IMR-90 (cell line): ENCODE measurements at regions not wholly inside any gene's neighbourhood (a gene's known extent, or its start where the extent isn't known, plus 50 kb on each side); places are given as distances from the start of the nearest gene placed in this dataset.

Source experiments
- ATAC-seq: fragments of 200-7000 bp; cut with Tn5 transposase; 2 replicates; pipeline ENCODE4 v1.9.1; 2020; ENCODE audit warnings: low read depth, mild to moderate bottlenecking, moderate library complexity
- BruUV-seq: library from RNA; stranded (reverse); fragments of 400-500 nt; replicated peaks from 2 replicates; lab custom pipeline; 2021; lab: Mats Ljungman, UMichigan
- CTCF ChIA-PET: fragments of 300-600 bp; formaldehyde crosslinking; extraction: SDS; loops from one replicate; lab custom pipeline; 2021; ENCODE audit warnings: antibody characterized with exemption; lab: Yijun Ruan, JAX
- POLR2A ChIA-PET: fragments of 300-600 bp; sonication (Branson Sonifier 250); formaldehyde crosslinking; loops from one replicate; lab custom pipeline; 2022; ENCODE audit warnings: antibody characterized with exemption; ENCODE audit not compliant: unreplicated experiment; lab: Charles Lee
- DNase-seq: peaks from one replicate; pipeline ENCODE4 v3.0.0; 2013
- H2AFZ ChIP-seq: replicated peaks from 2 replicates; pipeline ENCODE3; 2013; ENCODE audit warnings: low read length, mild to moderate bottlenecking; ENCODE audit not compliant: poor library complexity
- H2AK5ac ChIP-seq: 2 replicates; pipeline ENCODE4 v1.6.1; 2013; ENCODE audit warnings: low read depth, low read length, inconsistent platforms
- H2AK9ac ChIP-seq: replicated peaks from 2 replicates; pipeline ENCODE3; 2013; ENCODE audit warnings: mild to moderate bottlenecking, low read depth, low read length, moderate library complexity; ENCODE audit not compliant: poor library complexity
- H2BK120ac ChIP-seq: 2 replicates; pipeline ENCODE4 v1.6.1; 2013; ENCODE audit warnings: low read depth, low read length, inconsistent platforms
- H2BK15ac ChIP-seq: 3 replicates; pipeline ENCODE4 v1.6.1; 2013; ENCODE audit warnings: low read depth, low read length, inconsistent platforms
- H2BK20ac ChIP-seq: 2 replicates; pipeline ENCODE4 v1.6.1; 2013; ENCODE audit warnings: low read depth, mild to moderate bottlenecking, inconsistent platforms, low read length, moderate library complexity
- H2BK5ac ChIP-seq: 2 replicates; pipeline ENCODE4 v1.6.1; 2013; ENCODE audit warnings: mild to moderate bottlenecking, low read depth, low read length, inconsistent platforms; ENCODE audit not compliant: poor library complexity, severe bottlenecking
- H3K14ac ChIP-seq: replicated peaks from 2 replicates; pipeline ENCODE4 v1.6.1; 2013; ENCODE audit warnings: low read depth, low read length, inconsistent platforms
- H3K18ac ChIP-seq: 2 replicates; pipeline ENCODE4 v1.6.1; 2013; ENCODE audit warnings: low read depth, low read length, control low read depth
- H3K23ac ChIP-seq: 2 replicates; pipeline ENCODE4 v1.6.1; 2013; ENCODE audit warnings: low read depth, low read length, inconsistent platforms
- H3K27ac ChIP-seq: 2 replicates; pipeline ENCODE4 v1.5.1; 2013; ENCODE audit warnings: mild to moderate bottlenecking, control low read depth, low read length; ENCODE audit not compliant: insufficient read depth
- H3K27me3 ChIP-seq: 2 replicates; pipeline ENCODE4 v1.6.1; 2013; ENCODE audit warnings: low read length; ENCODE audit not compliant: control insufficient read depth, insufficient read depth
- H3K36me3 ChIP-seq: 2 replicates; pipeline ENCODE4 v1.6.1; 2013; ENCODE audit warnings: low read length, mixed read lengths; ENCODE audit not compliant: control insufficient read depth, insufficient read depth
- H3K4ac ChIP-seq: 2 replicates; pipeline ENCODE4 v1.6.1; 2013; ENCODE audit warnings: low read depth, low read length, inconsistent platforms
- H3K4me1 ChIP-seq: 2 replicates; pipeline ENCODE4 v1.6.1; 2013; ENCODE audit warnings: low read length, mixed read lengths; ENCODE audit not compliant: control insufficient read depth, insufficient read depth
- H3K4me2 ChIP-seq: 2 replicates; pipeline ENCODE4 v1.6.1; 2013; ENCODE audit warnings: low read depth, mild to moderate bottlenecking, control low read depth, low read length, moderate library complexity
- H3K4me3 ChIP-seq: 2 replicates; pipeline ENCODE4 v1.5.1; 2013; ENCODE audit warnings: low read depth, mild to moderate bottlenecking, control low read depth, low read length, moderate library complexity; ENCODE audit not compliant: insufficient read depth
- H3K56ac ChIP-seq: 2 replicates; pipeline ENCODE4 v1.6.1; 2013; ENCODE audit warnings: low read length, inconsistent platforms; ENCODE audit not compliant: insufficient read depth; ENCODE audit errors: extremely low read depth
- H3K79me1 ChIP-seq, 2 experiments: 2 replicates each; pipeline ENCODE4 v1.6.1; 2013; ENCODE audit warnings: low read length in 2 of 2, inconsistent platforms in 1 of 2, low read depth in 1 of 2
- H3K9ac ChIP-seq: 2 replicates; pipeline ENCODE4 v1.6.1; 2013; ENCODE audit warnings: low read depth, low read length, control low read depth
- H3K9me1 ChIP-seq: 2 replicates; pipeline ENCODE4 v1.6.1; 2013; ENCODE audit warnings: low read length, inconsistent platforms; ENCODE audit not compliant: insufficient read depth
- H3K9me3 ChIP-seq: 2 replicates; pipeline ENCODE4 v1.6.1; 2013; ENCODE audit warnings: low read length; ENCODE audit not compliant: control insufficient read depth, insufficient read depth
- H4K20me1 ChIP-seq: 2 replicates; pipeline ENCODE4 v1.6.1; 2013; ENCODE audit warnings: low read length, inconsistent platforms; ENCODE audit not compliant: insufficient read depth
- H4K5ac ChIP-seq: 2 replicates; pipeline ENCODE4 v1.6.1; 2013; ENCODE audit warnings: mild to moderate bottlenecking, low read depth, low read length, control low read depth
- H4K8ac ChIP-seq, 2 experiments: 2 replicates each; pipeline ENCODE4 v1.6.1; 2013; ENCODE audit warnings: low read depth in 2 of 2, low read length in 2 of 2, control low read depth in 1 of 2, inconsistent platforms in 1 of 2
- H4K91ac ChIP-seq: 2 replicates; pipeline ENCODE4 v1.6.1; 2013; ENCODE audit warnings: low read depth, low read length, inconsistent platforms; ENCODE audit not compliant: insufficient read depth
- BHLHE40 ChIP-seq: fragments of 150-350 bp; IDR thresholded peaks from 2 replicates; pipeline ENCODE4 v1.6.1; 2016; ENCODE audit warnings: mild to moderate bottlenecking, low read depth, low read length
- CEBPB ChIP-seq: IDR thresholded peaks from 2 replicates; pipeline ENCODE4 v1.6.1; 2012; ENCODE audit warnings: low read depth, low read length, improper control_type of control experiment
- CHD1 ChIP-seq: IDR thresholded peaks from 2 replicates; pipeline ENCODE4 v1.6.1; 2012; ENCODE audit warnings: low read depth, low read length, improper control_type of control experiment
- ELK1 ChIP-seq: fragments of 150-350 bp; IDR thresholded peaks from 2 replicates; pipeline ENCODE4 v1.6.1; 2016; ENCODE audit warnings: low read depth, mild to moderate bottlenecking, low read length, moderate library complexity, borderline replicate concordance
- FOS ChIP-seq: fragments of 150-350 bp; IDR thresholded peaks from 2 replicates; pipeline ENCODE4 v1.6.1; 2016; ENCODE audit warnings: low read depth, low read length
- MAFK ChIP-seq: IDR thresholded peaks from 2 replicates; pipeline ENCODE4 v1.6.1; 2012; ENCODE audit warnings: low read depth, low read length, improper control_type of control experiment
- MAZ ChIP-seq: IDR thresholded peaks from 2 replicates; pipeline ENCODE4 v1.6.1; 2012; ENCODE audit warnings: low read depth, mild to moderate bottlenecking, low read length, improper control_type of control experiment, moderate library complexity, borderline replicate concordance
- MXI1 ChIP-seq: IDR thresholded peaks from 2 replicates; pipeline ENCODE4 v1.6.1; 2012; ENCODE audit warnings: low read depth, mild to moderate bottlenecking, low read length, moderate library complexity, borderline replicate concordance
- NFE2L2 ChIP-seq: fragments of 150-350 bp; IDR thresholded peaks from 2 replicates; pipeline ENCODE4 v1.6.1; 2016; ENCODE audit warnings: low read depth, mild to moderate bottlenecking, low read length
- POLR2A ChIP-seq: IDR thresholded peaks from 2 replicates; pipeline ENCODE4 v1.6.1; 2012; ENCODE audit warnings: mild to moderate bottlenecking, low read depth, low read length
- RCOR1 ChIP-seq: IDR thresholded peaks from 2 replicates; pipeline ENCODE4 v1.6.1; 2012; ENCODE audit warnings: mild to moderate bottlenecking, low read length, improper control_type of control experiment; ENCODE audit not compliant: insufficient replicate concordance
- RFX5 ChIP-seq: IDR thresholded peaks from 2 replicates; pipeline ENCODE4 v1.8.0; 2012; ENCODE audit warnings: low read depth, mild to moderate bottlenecking, low read length, moderate library complexity
- SMC3 ChIP-seq: fragments of 150-350 bp; IDR thresholded peaks from 2 replicates; pipeline ENCODE4 v1.6.1; 2016; ENCODE audit warnings: low read depth, mild to moderate bottlenecking, antibody characterized with exemption, low read length, moderate library complexity
- USF2 ChIP-seq: fragments of 150-350 bp; IDR thresholded peaks from 2 replicates; pipeline ENCODE4 v1.6.1; 2017; ENCODE audit warnings: mild to moderate bottlenecking, antibody characterized with exemption, low read length, low read depth
- WGBS, 2 experiments: methylation state at CpG; one replicate each; pipeline versions ENCODE4 v1.1.5 to v1.1.7; 2013; ENCODE audit warnings: missing lambda C conversion rate in 2 of 2; ENCODE audit not compliant: insufficient read length in 1 of 2; ENCODE audit errors: extremely low coverage in 2 of 2; 5-methylcytosine and 5-hydroxymethylcytosine counted together
- dilution Hi-C: fragments of 300-500 bp; cut with HindIII; formaldehyde crosslinking; loops from one replicate; pipeline ENCODE4 v1.14.3; 2018; ENCODE audit warnings: low sequenced_read_pairs; ENCODE audit not compliant: unreplicated experiment
- in situ Hi-C: fragments of 300-500 bp; cut with MboI; formaldehyde crosslinking; loops from 3 replicates; pipeline ENCODE4 v1.14.3; 2019; ENCODE audit warnings: low sequenced_read_pairs, inconsistent platforms, mixed read lengths
- intact Hi-C: fragments of 100-400 bp; cut with micrococcal nuclease; formaldehyde crosslinking; loops from 2 replicates; pipeline ENCODE4 v1.10.0; 2022
- TF ChIP-seq, protein P1 (sequence below): conservative IDR thresholded peaks from 2 replicates; pipeline ENCODE4 v1.5.1; 2012; ENCODE audit warnings: mild to moderate bottlenecking, low read depth, low read length, improper control_type of control experiment

DNA sequence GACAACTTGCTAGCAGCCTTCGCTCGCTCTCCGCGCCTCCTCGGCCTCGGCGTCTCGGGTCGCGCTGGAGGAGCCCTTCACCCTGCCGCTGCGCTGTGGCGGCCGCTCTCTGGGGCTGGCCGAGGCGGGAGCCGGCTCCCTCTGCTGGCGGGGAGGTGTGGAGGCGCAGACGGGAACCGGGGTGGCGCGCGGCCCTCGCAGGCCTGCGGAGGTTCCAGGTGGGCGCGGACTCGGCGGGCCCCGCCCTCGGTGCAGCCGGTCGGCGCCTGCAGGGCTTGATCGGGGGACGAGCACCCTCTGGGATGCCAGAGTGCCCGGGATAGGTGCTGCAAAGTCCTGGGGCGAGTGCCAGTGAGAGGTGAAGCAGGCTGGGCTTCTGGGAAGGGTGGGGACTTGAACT lies 989.9 kb downstream of the ROBO2 start:
- no peak overlapping the region for H3K23ac ChIP-seq
- no peak overlapping the region for H4K8ac ChIP-seq
- H4K5ac ChIP-seq, result no peak overlapping the region
- in situ Hi-C loops (no loop called here), dilution Hi-C loops (no loop called here), intact Hi-C loops (no loop called here)
- no peak overlapping the region for H2BK120ac ChIP-seq
- H2AK5ac ChIP-seq, result no peak overlapping the region
- H4K20me1 ChIP-seq, result no peaks in the 10 kb centered on the region
- H3K4me1 ChIP-seq, result no peaks in the 10 kb centered on the region
- H3K4me3 ChIP-seq, result no peak overlapping the region
- no peak overlapping the region for H2AK9ac ChIP-seq
- no peak overlapping the region for H2BK5ac ChIP-seq
- no peak for TF ChIP-seq MAZ
- TF ChIP-seq BHLHE40, result no peak
- TF ChIP-seq USF2, result no peak
- TF ChIP-seq NFE2L2, result no peak
- no peak for TF ChIP-seq MXI1
- no peak for TF ChIP-seq SMC3
- TF ChIP-seq RFX5, result no peak
- no peak for TF ChIP-seq CEBPB
- TF ChIP-seq, protein P1, sequence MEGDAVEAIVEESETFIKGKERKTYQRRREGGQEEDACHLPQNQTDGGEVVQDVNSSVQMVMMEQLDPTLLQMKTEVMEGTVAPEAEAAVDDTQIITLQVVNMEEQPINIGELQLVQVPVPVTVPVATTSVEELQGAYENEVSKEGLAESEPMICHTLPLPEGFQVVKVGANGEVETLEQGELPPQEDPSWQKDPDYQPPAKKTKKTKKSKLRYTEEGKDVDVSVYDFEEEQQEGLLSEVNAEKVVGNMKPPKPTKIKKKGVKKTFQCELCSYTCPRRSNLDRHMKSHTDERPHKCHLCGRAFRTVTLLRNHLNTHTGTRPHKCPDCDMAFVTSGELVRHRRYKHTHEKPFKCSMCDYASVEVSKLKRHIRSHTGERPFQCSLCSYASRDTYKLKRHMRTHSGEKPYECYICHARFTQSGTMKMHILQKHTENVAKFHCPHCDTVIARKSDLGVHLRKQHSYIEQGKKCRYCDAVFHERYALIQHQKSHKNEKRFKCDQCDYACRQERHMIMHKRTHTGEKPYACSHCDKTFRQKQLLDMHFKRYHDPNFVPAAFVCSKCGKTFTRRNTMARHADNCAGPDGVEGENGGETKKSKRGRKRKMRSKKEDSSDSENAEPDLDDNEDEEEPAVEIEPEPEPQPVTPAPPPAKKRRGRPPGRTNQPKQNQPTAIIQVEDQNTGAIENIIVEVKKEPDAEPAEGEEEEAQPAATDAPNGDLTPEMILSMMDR, result no peak
- TF ChIP-seq FOS, result no peak
- no peak for TF ChIP-seq CHD1
- TF ChIP-seq ELK1, result no peak
- no peak for TF ChIP-seq POLR2A
- no peak for TF ChIP-seq MAFK
- no peak for TF ChIP-seq RCOR1
- ATAC-seq (no peak), DNase-seq (no peak)
- H2AFZ ChIP-seq, result no peak overlapping the region
- POLR2A ChIA-PET, result no interaction called here
- no peaks in the 10 kb centered on the region for H3K9me1 ChIP-seq
- CTCF ChIA-PET, result interaction anchor here (0.6 kb wide), 1 partner anchor 9 kb away, joined by 4 read pairs; no protein-coding TSS in a partner anchor
- H3K18ac ChIP-seq, result no peak overlapping the region
- WGBS, 2 experiments, result 98% methylated on average over 26 of the region's 39 CpGs; no CpG with 5 or more reads in 1 of the 2 experiments
- no peak overlapping the region for H3K27ac ChIP-seq
- no peak overlapping the region for H3K4ac ChIP-seq
- H3K27me3 ChIP-seq, result no peaks in the 10 kb centered on the region
- no peak overlapping the region for H4K91ac ChIP-seq
- H3K36me3 ChIP-seq, result no peaks in the 10 kb centered on the region
- H3K9ac ChIP-seq, result no peak overlapping the region
- no peak overlapping the region for H3K56ac ChIP-seq
- no peak overlapping the region for H3K14ac ChIP-seq
- BruUV-seq, result no TSS peak
- no peaks in the 10 kb centered on the region; the same call in 1 of the 2 replicates for H3K9me3 ChIP-seq
- H2BK20ac ChIP-seq, result no peak overlapping the region
- no peak overlapping the region for H2BK15ac ChIP-seq
- H3K79me1 ChIP-seq, result no peaks in the 10 kb centered on the region
- no peak overlapping the region for H3K4me2 ChIP-seq
